GM18508 (cell line): ENCODE measurements at regions not wholly inside any gene's neighbourhood (a gene's known extent, or its start where the extent isn't known, plus 50 kb on each side); places are given as distances from the start of the nearest gene placed in this dataset.
"Not testable (repeated sequence)": the region's sequence is repeated elsewhere in the genome, so short reads cannot be mapped to it uniquely, and the experiment has no call there.

ENCODE experiments used
- ATAC-seq: cut with Tn5 transposase; IDR thresholded peaks from one replicate; pipeline ENCODE4 v1.9.1; 2021; ENCODE audit warnings: moderate number of reproducible peaks; ENCODE audit not compliant: insufficient read depth, unreplicated experiment

DNA sequence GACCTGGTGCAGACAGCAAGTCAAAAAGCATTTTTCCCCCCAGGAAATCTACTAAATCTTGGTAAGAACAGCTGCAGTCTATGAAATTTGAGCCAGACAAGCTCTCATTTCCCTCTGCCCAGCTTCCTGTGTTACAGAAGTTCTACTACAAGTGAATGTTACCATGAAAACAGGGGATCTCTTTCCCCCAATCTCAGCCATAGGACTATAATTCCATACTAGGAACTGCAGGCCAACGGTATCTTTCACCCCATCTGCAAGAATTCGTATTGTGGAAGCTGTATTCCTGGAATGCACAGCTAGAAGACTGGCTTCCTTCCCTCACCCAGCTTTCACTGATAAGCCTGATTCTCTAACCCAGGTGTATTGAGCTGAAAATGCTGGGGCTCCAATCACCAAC lies 1655.4 kb downstream of the BRINP3 start:
- ATAC-seq: no peak

- ATAC-seq: no peak
Measured at GRCh38 chr1:188825471-188825870, 1652.2 kb downstream of the BRINP3 start.

- ATAC-seq: no peak
Measured at GRCh38 chr1:188826800-188827199, 1650.9 kb downstream of the BRINP3 start.

DNA sequence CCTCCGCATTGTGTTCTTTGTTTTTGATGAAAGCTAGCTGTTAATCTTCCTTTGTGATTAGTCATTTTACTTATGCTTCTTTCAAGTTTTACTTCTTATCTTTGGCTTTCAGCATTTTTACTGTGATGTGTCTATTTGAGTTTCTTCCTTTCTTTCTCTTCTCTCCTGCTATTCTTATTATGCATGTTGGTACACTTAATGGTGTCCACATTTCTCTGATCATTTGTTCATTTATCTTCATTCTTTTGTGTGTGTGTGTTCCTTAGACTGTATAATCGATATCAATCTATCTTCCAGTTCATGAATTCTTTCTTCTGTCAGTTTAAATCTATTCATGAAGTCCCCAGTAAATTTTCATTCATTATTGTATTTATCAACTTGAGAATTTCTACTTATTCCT lies 1650.3 kb downstream of the BRINP3 start:
- no peak for ATAC-seq

GRCh38 chr1:188841111-188841696 lies 1636.5 kb downstream of the BRINP3 start:
- ATAC-seq: not testable (repeated sequence)

DNA sequence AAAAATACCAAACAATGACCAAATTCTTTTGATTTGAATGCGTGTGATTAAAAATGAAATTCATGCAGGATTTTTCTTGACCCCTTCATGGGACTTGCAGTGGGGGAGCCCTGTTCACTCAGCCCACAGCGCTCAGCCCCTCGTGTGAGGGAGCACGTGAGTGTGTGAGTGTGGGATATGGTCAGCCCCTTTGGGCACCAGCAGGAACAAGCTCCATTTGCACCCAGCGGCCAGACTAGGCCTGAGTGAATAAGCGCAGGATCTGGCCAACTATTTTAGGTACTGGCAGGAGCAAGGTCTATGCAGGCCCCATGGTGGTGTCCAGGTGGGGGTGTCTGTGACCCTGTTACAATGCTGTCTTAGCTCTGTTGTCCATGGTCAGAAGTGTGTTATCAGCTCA lies 1631.2 kb downstream of the BRINP3 start:
- ATAC-seq: no peak

- no peak for ATAC-seq
Measured at GRCh38 chr1:188857526-188858087, 1620.1 kb downstream of the BRINP3 start.

GRCh38 chr1:188867614-188868013 lies 1610.0 kb downstream of the BRINP3 start:
- no peak for ATAC-seq

- ATAC-seq: no peak
Measured at GRCh38 chr1:188871164-188871563, 1606.5 kb downstream of the BRINP3 start.

DNA sequence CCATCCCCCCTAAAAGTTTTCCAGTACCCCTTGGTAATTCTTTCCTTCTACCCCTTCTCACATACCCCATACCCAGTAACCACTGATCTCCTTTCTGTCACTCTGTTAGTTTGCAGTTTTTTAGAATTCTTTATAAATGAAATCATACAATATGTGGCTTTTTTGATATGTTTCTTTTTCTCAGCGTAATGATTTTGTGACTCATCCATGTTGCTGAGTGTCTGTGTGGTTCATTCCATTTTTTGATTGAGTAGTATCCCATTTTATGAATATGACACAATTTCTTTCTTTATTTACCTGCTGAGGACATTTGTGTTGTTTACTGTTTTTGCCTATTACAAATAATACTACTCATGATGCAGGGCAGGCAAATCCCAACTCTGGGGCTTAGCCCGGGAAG lies 1605.3 kb downstream of the BRINP3 start:
- ATAC-seq: no peak

DNA sequence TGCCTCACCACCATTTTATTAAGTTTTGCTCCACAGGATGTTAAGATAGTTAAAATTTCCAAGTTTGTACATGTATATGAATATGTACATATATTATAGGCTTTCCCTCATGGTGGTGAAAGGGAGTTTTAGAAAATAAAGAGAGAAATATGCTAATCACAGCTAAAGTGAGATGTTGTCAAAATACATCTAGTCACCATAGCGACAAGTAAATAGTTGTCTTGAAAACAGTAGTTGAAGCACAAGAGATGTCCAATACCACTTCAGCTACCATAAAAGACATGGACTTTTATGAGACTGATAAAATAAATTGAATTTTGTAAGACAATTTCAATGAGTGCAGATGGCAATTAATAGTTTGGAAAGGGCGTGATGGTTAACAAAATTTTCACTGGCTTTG lies 1600.0 kb downstream of the BRINP3 start:
- ATAC-seq: no peak

DNA sequence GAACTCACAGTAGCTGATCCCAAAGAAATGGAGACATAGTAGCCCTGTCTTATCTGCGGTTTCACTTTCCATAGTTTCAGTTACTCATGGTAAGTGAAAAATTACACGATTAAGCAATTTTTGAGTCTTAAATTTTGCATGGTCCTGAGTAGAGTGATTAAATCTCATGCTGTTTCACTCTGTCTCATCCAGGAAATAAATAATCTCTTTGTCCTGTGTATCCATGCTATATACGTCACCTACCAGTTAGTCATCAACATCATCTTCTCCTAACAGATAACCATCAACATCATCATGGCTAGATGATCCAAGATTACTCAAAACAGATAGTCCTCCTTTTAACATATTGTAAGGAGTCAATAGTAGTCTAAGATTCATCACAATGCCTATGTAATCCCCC lies 1589.3 kb downstream of the BRINP3 start:
- ATAC-seq: no peak

- no peak for ATAC-seq
Measured at GRCh38 chr1:188889166-188889565, 1588.5 kb downstream of the BRINP3 start.

- ATAC-seq: no peak
Measured at GRCh38 chr1:188891958-188892357, 1585.7 kb downstream of the BRINP3 start.

GRCh38 chr1:188895611-188896010 lies 1582.1 kb downstream of the BRINP3 start:
- no peak for ATAC-seq

GRCh38 chr1:188903241-188903640 lies 1574.4 kb downstream of the BRINP3 start:
- ATAC-seq: no peak

DNA sequence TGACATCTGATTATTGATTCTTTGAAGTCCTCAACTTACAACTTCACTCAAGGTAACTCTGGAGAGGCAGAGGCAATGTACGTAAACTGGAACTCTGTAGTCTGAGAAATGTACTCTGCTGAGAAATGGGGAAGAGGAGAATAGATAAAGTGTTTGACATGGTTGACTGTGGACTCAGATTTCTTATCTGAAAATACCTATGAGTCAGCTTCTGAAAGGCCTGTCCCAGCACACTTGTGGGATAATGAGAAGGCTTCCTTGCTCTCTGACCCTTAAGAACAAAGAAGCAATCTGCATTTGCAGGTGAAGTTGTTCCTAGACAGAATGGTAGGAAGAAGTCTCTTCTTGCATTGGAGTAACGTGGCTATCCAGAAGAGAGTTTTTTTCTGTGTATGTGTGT lies 1573.5 kb downstream of the BRINP3 start:
- no peak for ATAC-seq

DNA sequence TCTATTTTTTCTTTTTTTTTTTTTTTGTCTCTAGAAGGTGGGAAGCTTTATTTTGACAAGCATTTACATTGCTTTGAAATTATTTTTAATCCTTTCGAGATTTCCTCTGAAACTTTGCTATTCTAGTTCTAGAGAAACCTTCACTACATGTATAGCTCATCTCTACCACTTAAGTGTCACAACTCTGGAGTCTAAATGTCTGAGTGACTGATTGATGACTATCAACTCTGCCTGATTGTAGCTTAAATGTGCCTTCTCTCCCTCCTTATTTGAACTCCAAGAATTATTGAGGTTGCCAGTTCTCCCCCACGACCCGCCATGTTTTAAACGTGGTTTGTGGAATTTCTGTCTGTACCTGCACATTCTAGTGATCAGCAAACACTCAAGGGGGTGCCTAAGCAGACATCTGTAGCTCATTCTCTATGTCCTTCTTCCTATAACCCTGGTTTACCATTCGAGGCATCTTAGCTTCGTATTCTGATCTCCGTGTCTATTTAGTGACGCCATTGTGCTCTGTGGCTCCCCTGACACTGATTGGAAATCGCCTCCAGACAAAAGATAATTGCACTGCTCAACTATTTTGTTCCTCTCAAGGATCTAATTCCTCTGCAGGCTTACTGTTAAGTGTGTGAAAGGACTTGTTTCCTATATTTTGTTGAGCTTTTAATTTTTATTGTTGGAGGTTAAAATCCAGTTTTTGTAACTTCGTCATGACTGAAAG lies 1570.6 kb downstream of the BRINP3 start:
- ATAC-seq: no peak

DNA sequence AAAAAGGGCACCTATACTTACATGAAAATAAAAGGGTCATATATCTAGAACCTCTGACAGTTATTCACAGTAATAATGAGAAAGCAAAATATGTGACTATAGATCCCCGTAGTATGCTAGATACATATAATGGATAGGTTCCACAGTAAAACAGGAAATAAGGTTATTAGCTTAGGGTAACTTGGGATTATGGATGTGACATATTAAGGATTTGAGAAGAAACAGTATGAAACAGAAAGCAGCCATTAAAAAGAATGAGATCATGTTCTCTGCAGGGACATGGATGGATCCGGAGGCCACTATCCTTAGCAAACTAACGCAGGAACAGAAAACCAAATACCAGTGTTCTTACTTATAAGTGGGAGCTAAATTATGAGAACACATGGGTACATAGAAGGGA lies 1547.3 kb downstream of the BRINP3 start:
- no peak for ATAC-seq

DNA sequence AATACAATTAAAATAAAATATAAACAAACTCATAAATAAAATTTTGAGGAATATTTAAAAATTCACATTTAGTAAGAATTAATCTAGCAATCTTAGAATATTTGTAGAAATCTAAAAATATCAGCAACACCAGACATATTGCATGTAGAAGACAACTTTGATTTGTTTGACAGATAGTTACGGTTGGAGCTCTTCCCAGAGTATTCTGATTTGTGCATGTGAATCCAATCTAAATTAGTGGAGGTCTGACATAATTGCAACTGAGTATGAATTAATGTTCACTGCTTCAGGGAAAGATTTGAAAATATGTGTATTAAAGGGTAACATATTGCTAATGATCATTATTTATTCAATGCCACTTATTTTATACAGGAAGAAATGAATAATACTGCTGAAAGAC lies 1546.2 kb downstream of the BRINP3 start:
- ATAC-seq: no peak

- ATAC-seq: no peak
Measured at GRCh38 chr1:188937965-188938551, 1539.6 kb downstream of the BRINP3 start.

DNA sequence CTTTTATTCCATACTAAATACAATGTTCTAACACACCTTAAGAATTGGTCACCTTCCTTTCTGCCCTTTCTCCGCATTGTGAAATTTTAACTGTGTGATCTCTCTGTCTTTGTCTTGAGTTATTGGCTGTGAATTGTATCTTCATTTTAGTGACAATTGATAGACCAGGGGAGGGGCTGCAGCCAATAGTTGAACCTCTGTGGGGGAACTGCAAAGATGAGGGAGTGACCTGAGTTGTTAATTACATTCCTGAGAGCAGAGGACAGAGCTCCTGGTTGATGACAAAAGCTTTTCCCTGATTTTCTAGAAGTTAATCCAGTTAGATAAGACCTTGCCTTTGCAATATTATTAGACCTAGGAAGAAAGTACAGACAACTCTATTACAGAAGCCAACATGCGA lies 1535.7 kb downstream of the BRINP3 start:
- no peak for ATAC-seq
